ENCODE measurements at regions not wholly inside any gene's neighbourhood (a gene's known extent, or its start where the extent isn't known, plus 50 kb on each side); places are given as distances from the start of the nearest gene placed in this dataset.

DNA sequence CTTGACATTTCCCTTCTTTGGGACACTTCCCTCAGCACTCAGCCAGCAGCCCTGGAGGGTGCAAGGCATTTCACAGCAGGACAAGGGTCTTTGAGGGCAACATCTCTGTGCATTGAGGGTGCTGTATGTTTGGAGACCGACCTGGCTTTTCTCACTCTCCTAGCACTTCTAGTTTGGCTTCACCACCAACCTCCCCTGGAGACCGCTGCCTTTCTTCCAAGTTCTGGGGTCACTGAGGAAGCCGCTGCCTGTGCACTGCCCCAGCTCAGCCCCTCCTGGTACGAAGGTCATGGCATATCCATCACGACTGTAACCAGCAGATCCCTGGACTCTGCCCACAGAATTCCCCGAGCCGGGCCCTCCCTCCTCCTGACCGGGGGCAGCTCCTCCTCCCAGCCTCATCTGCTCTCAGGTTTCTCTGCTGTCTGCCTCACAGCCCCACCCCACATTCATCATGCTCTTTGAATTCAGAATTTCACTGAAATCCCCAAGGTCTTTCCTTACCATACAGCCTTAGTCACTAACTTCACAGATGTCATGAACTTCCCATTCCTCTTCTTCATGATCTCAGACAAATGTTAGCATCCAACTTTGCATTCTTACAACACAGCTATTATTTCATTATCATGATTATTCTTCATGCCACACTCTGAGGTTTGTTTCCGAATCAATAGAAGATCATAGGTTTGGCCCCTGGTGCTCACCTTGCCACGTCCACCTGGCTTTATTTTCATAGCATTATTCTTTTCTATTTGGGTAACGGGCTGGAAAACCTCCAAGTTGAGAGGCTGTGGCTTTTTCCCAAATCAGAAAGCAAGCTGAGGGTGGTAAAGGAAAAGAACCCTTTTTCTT lies 113.0 kb upstream of the COPS8 start:
- Histone ChIP-seq H3K9me3 (no peaks in the 10 kb centered on the region), H3K4me3 (no peak overlapping the region), H3K4me1 (no peaks in the 10 kb centered on the region), H3K36me3 (no peaks in the 10 kb centered on the region), H3K27ac (peak overlapping the region; percentile 21 to 48), H3K27me3 (no peaks in the 10 kb centered on the region)
- TF ChIP-seq, protein P1, sequence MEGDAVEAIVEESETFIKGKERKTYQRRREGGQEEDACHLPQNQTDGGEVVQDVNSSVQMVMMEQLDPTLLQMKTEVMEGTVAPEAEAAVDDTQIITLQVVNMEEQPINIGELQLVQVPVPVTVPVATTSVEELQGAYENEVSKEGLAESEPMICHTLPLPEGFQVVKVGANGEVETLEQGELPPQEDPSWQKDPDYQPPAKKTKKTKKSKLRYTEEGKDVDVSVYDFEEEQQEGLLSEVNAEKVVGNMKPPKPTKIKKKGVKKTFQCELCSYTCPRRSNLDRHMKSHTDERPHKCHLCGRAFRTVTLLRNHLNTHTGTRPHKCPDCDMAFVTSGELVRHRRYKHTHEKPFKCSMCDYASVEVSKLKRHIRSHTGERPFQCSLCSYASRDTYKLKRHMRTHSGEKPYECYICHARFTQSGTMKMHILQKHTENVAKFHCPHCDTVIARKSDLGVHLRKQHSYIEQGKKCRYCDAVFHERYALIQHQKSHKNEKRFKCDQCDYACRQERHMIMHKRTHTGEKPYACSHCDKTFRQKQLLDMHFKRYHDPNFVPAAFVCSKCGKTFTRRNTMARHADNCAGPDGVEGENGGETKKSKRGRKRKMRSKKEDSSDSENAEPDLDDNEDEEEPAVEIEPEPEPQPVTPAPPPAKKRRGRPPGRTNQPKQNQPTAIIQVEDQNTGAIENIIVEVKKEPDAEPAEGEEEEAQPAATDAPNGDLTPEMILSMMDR (IDR thresholded peaks at IDR 0.05), result no peak
- peak; percentile 83 for DNase-seq (ENCODE audit: low spot score)

GRCh38 chr2:236973343-236973980 lies 112.2 kb upstream of the COPS8 start:
- no peaks in the 10 kb centered on the region for H3K4me1 ChIP-seq
- H3K36me3 ChIP-seq, result no peaks in the 10 kb centered on the region
- H3K27ac ChIP-seq, result peak overlapping the region in 1 of 2 donors; percentile 48
- DNase-seq (ENCODE audit: low spot score), result peak; percentile 44
- H3K9me3 ChIP-seq, result no peaks in the 10 kb centered on the region
- TF ChIP-seq, protein P1 (IDR thresholded peaks at IDR 0.05), result no peak
- no peaks in the 10 kb centered on the region for H3K27me3 ChIP-seq
- H3K4me3 ChIP-seq, result no peak overlapping the region

- Histone ChIP-seq H3K4me3 (no peak overlapping the region), H3K9me3 (no peaks in the 10 kb centered on the region), H3K4me1 (no peaks in the 10 kb centered on the region), H3K36me3 (no peaks in the 10 kb centered on the region), H3K27me3 (no peaks in the 10 kb centered on the region), H3K27ac (no peak overlapping the region)
- TF ChIP-seq, protein P1 (IDR thresholded peaks at IDR 0.05), result no peak
- no peak for DNase-seq (ENCODE audit: low spot score)
Measured at GRCh38 chr2:236974148-236974547, 111.5 kb upstream of the COPS8 start.

- H3K27ac ChIP-seq, result no peak overlapping the region
- no peaks in the 10 kb centered on the region for H3K36me3 ChIP-seq
- no peaks in the 10 kb centered on the region for H3K9me3 ChIP-seq
- H3K4me1 ChIP-seq, result no peaks in the 10 kb centered on the region
- no peak overlapping the region for H3K4me3 ChIP-seq
- peak; percentile 34 for DNase-seq (ENCODE audit: low spot score)
- H3K27me3 ChIP-seq, result no peaks in the 10 kb centered on the region
- TF ChIP-seq, protein P1 (IDR thresholded peaks at IDR 0.05), result no peak
Measured at GRCh38 chr2:236974752-236975151, 110.9 kb upstream of the COPS8 start.

- H3K36me3 ChIP-seq, result no peaks in the 10 kb centered on the region
- H3K27ac ChIP-seq, result peak overlapping the region in 1 of 2 donors; percentile 69
- H3K9me3 ChIP-seq, result no peaks in the 10 kb centered on the region
- H3K4me1 ChIP-seq, result no peaks in the 10 kb centered on the region
- no peak overlapping the region for H3K4me3 ChIP-seq
- H3K27me3 ChIP-seq, result no peaks in the 10 kb centered on the region
- DNase-seq (ENCODE audit: low spot score), result no peak
- TF ChIP-seq, protein P1 (IDR thresholded peaks at IDR 0.05), result no peak
Measured at GRCh38 chr2:236975766-236976165, 109.9 kb upstream of the COPS8 start.
